ENCODE measurements at regions not wholly inside any gene's neighbourhood (a gene's known extent, or its start where the extent isn't known, plus 50 kb on each side); places are given as distances from the start of the nearest gene placed in this dataset.

DNA sequence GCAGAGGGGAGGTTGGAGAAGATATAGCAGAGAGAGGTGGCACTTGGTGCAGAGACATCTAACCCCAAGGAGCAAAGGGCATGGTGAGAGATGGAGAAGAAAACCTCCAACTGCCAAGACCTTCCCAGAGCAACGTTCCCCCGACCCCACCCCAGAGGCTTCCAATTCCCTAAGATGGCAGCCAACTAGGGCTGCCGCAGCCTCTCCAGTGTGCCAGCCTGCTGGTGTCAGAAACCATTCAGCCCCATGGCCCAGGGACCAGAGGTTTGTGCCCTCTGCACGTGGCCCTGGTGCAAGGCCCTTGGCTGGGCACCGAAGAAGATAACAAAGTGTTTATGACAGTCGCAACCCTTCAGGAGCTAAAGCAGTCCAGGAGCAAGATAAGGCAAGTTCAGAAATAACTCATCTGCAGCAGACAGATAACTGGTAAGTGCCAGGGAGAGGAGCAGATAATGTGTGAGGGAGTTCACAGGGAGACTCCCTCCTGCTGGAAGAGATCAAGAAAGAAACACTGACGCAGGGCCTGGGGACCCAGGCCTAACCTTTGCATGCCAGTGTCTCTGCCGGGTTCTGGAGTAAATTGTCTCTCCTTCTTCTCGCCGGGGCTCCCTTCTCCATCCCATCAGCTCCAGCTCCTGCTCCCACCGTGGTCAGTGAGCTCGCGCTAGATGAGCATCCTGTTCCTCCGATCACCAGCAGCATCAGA, 66.1 kb upstream of the ID2 start:
- DNase-seq: no peak
- TF ChIP-seq, protein P1, sequence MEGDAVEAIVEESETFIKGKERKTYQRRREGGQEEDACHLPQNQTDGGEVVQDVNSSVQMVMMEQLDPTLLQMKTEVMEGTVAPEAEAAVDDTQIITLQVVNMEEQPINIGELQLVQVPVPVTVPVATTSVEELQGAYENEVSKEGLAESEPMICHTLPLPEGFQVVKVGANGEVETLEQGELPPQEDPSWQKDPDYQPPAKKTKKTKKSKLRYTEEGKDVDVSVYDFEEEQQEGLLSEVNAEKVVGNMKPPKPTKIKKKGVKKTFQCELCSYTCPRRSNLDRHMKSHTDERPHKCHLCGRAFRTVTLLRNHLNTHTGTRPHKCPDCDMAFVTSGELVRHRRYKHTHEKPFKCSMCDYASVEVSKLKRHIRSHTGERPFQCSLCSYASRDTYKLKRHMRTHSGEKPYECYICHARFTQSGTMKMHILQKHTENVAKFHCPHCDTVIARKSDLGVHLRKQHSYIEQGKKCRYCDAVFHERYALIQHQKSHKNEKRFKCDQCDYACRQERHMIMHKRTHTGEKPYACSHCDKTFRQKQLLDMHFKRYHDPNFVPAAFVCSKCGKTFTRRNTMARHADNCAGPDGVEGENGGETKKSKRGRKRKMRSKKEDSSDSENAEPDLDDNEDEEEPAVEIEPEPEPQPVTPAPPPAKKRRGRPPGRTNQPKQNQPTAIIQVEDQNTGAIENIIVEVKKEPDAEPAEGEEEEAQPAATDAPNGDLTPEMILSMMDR (IDR thresholded peaks at IDR 0.05 in 4 of 5, conservative IDR thresholded peaks at IDR 0.05 in 1 of 5): no peak
- TF ChIP-seq POLR2A (IDR thresholded peaks at IDR 0.05): no peak
- Histone ChIP-seq H3K9me3 (no peaks in the 10 kb centered on the region), H3K27ac (no peak overlapping the region), H3K36me3 (no peaks in the 10 kb centered on the region), H3K27me3 (no peaks in the 10 kb centered on the region), H3K4me3 (no peak overlapping the region), H3K4me1 (no peaks in the 10 kb centered on the region)
- intact Hi-C loops (cut with DNase I; ENCODE audit: low total_unique reads) (no loop called here), in situ Hi-C loops (cut with MboI; ENCODE audit: low sequenced_read_pairs in 4 of 4) (no loop called here)
- ATAC-seq: no peak

GRCh38 chr2:8617048-8617447, 64.8 kb upstream of the ID2 start:
- Histone ChIP-seq H3K27me3 (no peaks in the 10 kb centered on the region), H3K4me3 (no peak overlapping the region), H3K9me3 (no peaks in the 10 kb centered on the region), H3K27ac (no peak overlapping the region), H3K36me3 (no peaks in the 10 kb centered on the region), H3K4me1 (no peaks in the 10 kb centered on the region)
- DNase-seq (no peak), ATAC-seq (no peak)
- TF ChIP-seq, protein P1 (IDR thresholded peaks at IDR 0.05 in 4 of 5, conservative IDR thresholded peaks at IDR 0.05 in 1 of 5): no peak
- no peak for TF ChIP-seq POLR2A (IDR thresholded peaks at IDR 0.05)
- intact Hi-C loops (cut with DNase I; ENCODE audit: low total_unique reads): no loop called here
- in situ Hi-C loops (cut with MboI; ENCODE audit: low sequenced_read_pairs in 4 of 4): no loop called here

GRCh38 chr2:8617590-8617989, 64.3 kb upstream of the ID2 start:
- Histone ChIP-seq H3K36me3 (no peaks in the 10 kb centered on the region), H3K27ac (no peak overlapping the region), H3K4me3 (no peak overlapping the region), H3K4me1 (no peaks in the 10 kb centered on the region), H3K9me3 (no peaks in the 10 kb centered on the region), H3K27me3 (no peaks in the 10 kb centered on the region)
- DNase-seq (no peak), ATAC-seq (no peak)
- in situ Hi-C loops (cut with MboI; ENCODE audit: low sequenced_read_pairs in 4 of 4) (no loop called here), intact Hi-C loops (cut with DNase I; ENCODE audit: low total_unique reads) (no loop called here)
- no peak for TF ChIP-seq POLR2A (IDR thresholded peaks at IDR 0.05)
- TF ChIP-seq, protein P1 (IDR thresholded peaks at IDR 0.05 in 4 of 5, conservative IDR thresholded peaks at IDR 0.05 in 1 of 5): no peak

- Histone ChIP-seq H3K4me1 (no peaks in the 10 kb centered on the region), H3K9me3 (no peaks in the 10 kb centered on the region), H3K27ac (no peak overlapping the region), H3K4me3 (no peak overlapping the region), H3K27me3 (no peaks in the 10 kb centered on the region), H3K36me3 (no peaks in the 10 kb centered on the region)
- no peak for DNase-seq
- no peak for ATAC-seq
- TF ChIP-seq, protein P1 (IDR thresholded peaks at IDR 0.05 in 4 of 5, conservative IDR thresholded peaks at IDR 0.05 in 1 of 5): no peak
- TF ChIP-seq POLR2A (IDR thresholded peaks at IDR 0.05): no peak
- in situ Hi-C loops (cut with MboI; ENCODE audit: low sequenced_read_pairs in 4 of 4): no loop called here
- intact Hi-C loops (cut with DNase I; ENCODE audit: low total_unique reads): no loop called here
Measured at GRCh38 chr2:8619071-8619470, 62.8 kb upstream of the ID2 start.
